Right atrium auricular region (tissue), 2 donors: ENCODE measurements at regions not wholly inside any gene's neighbourhood (a gene's known extent, or its start where the extent isn't known, plus 50 kb on each side); places are given as distances from the start of the nearest gene placed in this dataset.

ENCODE experiments used
- DNase-seq: peaks from one replicate; pipeline ENCODE4 v3.0.0-alpha.2; 2019; ENCODE audit warnings: low spot score
- H3K27ac ChIP-seq, 2 donors: fragments of 200-600 bp; sonication (generic); 1 replicate in 1 of 2; 2 replicates in 1 of 2; pipeline ENCODE4 v1.5.1; 2016 to 2019
- H3K27me3 ChIP-seq, 2 donors: fragments of 200-600 bp; sonication (generic); one replicate each; pipeline versions ENCODE4 v1.5.1 to v1.6.0; 2017 to 2019
- H3K36me3 ChIP-seq: fragments of 200-600 bp; sonication (generic); one replicate; pipeline ENCODE4 v1.5.1; 2016
- H3K4me1 ChIP-seq, 2 donors: fragments of 200-600 bp; sonication (generic); one replicate each; pipeline versions ENCODE4 v1.5.1 to v1.6.0; 2017 to 2019
- H3K4me3 ChIP-seq, 2 donors: fragments of 200-600 bp; sonication (generic); 1 replicate in 1 of 2; 2 replicates in 1 of 2; pipeline ENCODE4 v1.5.1; 2017 to 2019; ENCODE audit warnings: mild to moderate bottlenecking in 1 of 2, moderate library complexity in 1 of 2
- H3K9me3 ChIP-seq, 2 donors: fragments of 200-600 bp; sonication (generic); one replicate each; pipeline ENCODE4 v1.5.1; 2019
- CTCF ChIP-seq, 2 donors: fragments of 200-600 bp; sonication (generic); IDR thresholded peaks; one replicate each; pipeline ENCODE4 v1.5.1; 2019; ENCODE audit warnings: antibody characterized with exemption in 2 of 2

- H3K4me3 ChIP-seq: no peak overlapping the region
- H3K9me3 ChIP-seq: peaks cover 0 to 15% of the 10 kb centered on the region in 2 donors
- H3K36me3 ChIP-seq: no peaks in the 10 kb centered on the region
- TF ChIP-seq CTCF (IDR thresholded peaks at IDR 0.05): no peak
- DNase-seq: no peak
- no peaks in the 10 kb centered on the region for H3K27me3 ChIP-seq
- no peak overlapping the region for H3K27ac ChIP-seq
- H3K4me1 ChIP-seq: no peaks in the 10 kb centered on the region
Observed at GRCh38 chr15:59819092-59819491, 130.0 kb upstream of the BNIP2 start.

DNA sequence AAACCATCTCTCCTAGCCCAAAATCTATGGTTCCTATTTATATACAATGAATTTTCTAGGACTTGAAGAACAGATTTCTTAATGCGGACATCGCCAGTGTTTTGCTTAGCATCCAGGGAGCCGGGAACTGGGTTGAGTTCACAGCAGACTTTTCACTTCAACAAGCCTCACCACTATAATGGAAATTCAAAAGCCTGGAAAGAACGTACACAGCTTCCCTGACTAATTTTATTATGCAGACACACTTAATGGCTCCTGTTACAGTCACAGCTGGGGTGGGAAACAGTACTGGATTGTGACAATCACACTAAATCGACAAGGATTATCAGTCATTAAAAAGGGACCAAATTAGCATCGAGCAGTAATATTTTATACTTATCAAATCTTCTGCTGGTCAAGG is 129.2 kb upstream of the BNIP2 start:
- H3K4me3 ChIP-seq: no peak overlapping the region
- H3K36me3 ChIP-seq: no peaks in the 10 kb centered on the region
- H3K27me3 ChIP-seq: no peaks in the 10 kb centered on the region
- H3K9me3 ChIP-seq: peaks cover 0 to 8% of the 10 kb centered on the region in 2 donors
- TF ChIP-seq CTCF (IDR thresholded peaks at IDR 0.05): no peak
- DNase-seq: no peak
- no peaks in the 10 kb centered on the region for H3K4me1 ChIP-seq
- H3K27ac ChIP-seq: no peak overlapping the region

- no peaks in the 10 kb centered on the region for H3K27me3 ChIP-seq
Observed at GRCh38 chr15:59817834-59818233, 128.7 kb upstream of the BNIP2 start.

DNA sequence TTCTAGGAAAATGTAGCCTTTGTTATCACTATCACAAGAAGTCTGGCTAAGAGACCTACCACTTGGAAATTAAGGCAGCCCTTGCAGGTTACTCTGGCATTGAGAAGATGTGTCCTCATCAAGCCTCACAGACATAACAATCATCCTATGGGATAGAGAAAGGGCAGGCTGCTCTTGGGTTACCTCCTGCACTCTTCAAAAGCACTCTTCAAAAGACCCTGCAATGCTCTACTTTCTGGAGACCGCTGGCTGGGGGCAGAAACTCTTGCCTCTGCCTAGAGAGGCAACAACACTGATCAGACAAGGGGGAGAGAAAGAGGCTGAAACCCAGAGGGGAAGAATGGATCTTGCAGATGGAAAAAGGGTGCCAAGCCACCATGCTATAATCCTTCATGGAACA is 127.9 kb upstream of the BNIP2 start:
- TF ChIP-seq CTCF (IDR thresholded peaks at IDR 0.05): no peak
- DNase-seq: no peak
- H3K27ac ChIP-seq: no peak overlapping the region
- H3K27me3 ChIP-seq: no peaks in the 10 kb centered on the region
- no peaks in the 10 kb centered on the region for H3K9me3 ChIP-seq
- no peaks in the 10 kb centered on the region for H3K4me1 ChIP-seq
- H3K36me3 ChIP-seq: no peaks in the 10 kb centered on the region
- H3K4me3 ChIP-seq: no peak overlapping the region

More at GRCh38 chr15:59817834-59818233, 128.7 kb upstream of the BNIP2 start:
- Histone ChIP-seq H3K4me1 (no peaks in the 10 kb centered on the region), H3K9me3 (peaks cover 0 to 3% of the 10 kb centered on the region in 2 donors), H3K4me3 (no peak overlapping the region), H3K27ac (no peak overlapping the region), H3K36me3 (no peaks in the 10 kb centered on the region)
- TF ChIP-seq CTCF (IDR thresholded peaks at IDR 0.05): no peak
- DNase-seq: no peak

DNA sequence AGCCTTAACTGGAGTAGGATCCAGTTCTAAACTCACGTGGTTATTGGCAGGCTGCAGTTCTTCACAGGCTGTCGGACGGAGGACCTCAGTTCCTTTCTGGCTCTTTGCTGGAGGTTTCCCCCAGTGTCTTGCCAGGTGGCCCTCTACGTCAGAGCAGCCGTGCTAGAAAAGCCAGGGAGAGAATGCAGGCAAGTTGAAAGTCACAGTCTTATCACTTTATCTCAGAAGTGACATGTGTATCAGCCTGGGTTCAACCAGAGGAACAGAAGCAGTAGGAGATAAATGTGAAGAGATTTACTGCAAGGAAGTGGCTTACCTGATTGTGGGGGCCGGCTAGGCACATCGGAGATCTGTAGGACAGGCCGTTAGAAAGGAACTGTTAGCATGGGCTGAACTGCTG is 125.3 kb upstream of the BNIP2 start:
- Histone ChIP-seq H3K27me3 (no peaks in the 10 kb centered on the region), H3K4me3 (no peak overlapping the region), H3K36me3 (no peaks in the 10 kb centered on the region), H3K4me1 (no peaks in the 10 kb centered on the region), H3K27ac (no peak overlapping the region), H3K9me3 (no peaks in the 10 kb centered on the region)
- no peak for DNase-seq
- no peak for TF ChIP-seq CTCF (IDR thresholded peaks at IDR 0.05)

DNA sequence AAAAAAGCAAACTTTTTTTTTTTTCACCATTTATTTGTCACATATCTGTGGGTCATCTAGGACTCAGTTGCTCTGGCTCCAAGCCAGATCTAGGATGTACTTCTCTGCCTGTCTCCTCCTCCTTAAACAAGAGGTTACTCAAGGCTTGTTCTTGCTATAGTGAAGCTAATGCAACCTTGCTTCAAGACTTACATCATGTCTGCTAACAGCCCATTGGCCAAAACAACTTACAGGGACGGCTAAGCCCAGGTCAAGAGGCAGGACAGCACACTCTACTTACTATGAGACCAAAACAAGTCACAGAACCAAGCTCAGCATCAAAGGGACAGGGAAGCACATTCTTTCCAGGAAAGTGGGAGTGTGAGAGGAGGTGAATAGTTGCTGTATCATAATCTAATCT is 123.8 kb upstream of the BNIP2 start:
- Histone ChIP-seq H3K27ac (no peak overlapping the region), H3K36me3 (no peaks in the 10 kb centered on the region), H3K4me1 (no peaks in the 10 kb centered on the region), H3K9me3 (no peaks in the 10 kb centered on the region), H3K4me3 (no peak overlapping the region), H3K27me3 (no peaks in the 10 kb centered on the region)
- TF ChIP-seq CTCF (IDR thresholded peaks at IDR 0.05): no peak
- DNase-seq: no peak
